ENCODE measurements at regions not wholly inside any gene's neighbourhood (a gene's known extent, or its start where the extent isn't known, plus 50 kb on each side); places are given as distances from the start of the nearest gene placed in this dataset.
"Not testable (repeated sequence)": the region's sequence is repeated elsewhere in the genome, so short reads cannot be mapped to it uniquely, and the experiment has no call there.

DNA sequence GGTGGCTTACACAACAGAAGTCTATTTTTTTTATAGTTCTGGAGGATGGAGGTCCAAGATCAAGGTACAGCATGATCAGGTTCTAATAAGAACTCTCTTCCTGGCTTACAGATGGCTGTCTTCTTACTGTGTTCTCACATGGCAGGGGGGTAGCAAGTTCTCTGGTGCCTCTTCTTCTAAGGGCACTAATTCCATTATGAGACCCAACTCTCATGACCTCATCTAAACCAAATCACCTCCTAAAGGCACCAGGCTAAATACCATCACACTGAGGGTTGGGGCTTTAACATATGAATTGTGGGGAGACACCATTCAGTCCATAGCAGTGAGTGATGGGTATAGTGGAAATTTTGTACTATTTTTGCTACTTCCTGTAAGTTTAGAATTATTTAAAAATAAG lies 75.2 kb upstream of the SLC4A7 start:
- DNase-seq (ENCODE audit: low read depth), result no peak

DNA sequence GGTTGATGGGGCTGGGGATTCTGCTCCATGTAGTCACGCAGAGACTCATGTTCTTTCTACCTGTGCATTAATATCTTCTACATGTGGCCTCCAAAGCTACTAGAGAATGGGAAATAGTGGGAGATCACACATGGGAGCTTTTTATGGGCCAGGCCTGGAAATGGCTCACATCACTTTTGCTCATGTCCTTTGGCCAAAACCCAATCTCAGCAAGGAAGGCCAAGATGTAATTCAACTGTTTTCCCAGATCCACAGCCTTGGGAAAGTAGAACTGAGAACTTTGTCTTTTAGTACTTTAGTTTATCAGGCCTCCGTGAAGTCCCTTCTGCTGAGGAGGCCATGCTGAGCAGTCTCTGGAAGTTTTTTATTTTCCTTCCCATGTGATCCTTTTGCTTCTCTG lies 73.2 kb upstream of the SLC4A7 start:
- DNase-seq (ENCODE audit: low read depth), result no peak

DNA sequence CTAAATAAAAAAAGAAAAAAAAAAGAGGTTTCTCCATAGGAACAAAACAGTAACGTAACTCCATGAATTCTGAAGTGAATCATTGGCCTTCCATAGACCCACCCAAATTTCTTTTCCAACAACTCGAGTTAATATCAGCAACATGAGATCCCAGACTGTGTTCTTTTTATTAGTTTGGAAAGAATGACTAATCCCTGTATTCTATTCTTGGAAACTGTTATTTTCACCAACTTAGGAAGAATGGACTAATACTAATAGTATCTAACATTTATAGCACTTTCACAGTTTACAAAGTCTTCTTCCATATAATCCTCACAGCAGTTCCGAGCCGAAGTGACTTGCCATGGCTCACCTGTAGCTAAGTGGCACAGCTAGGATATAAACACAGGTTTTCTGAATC lies 72.7 kb upstream of the SLC4A7 start:
- no peak for DNase-seq (ENCODE audit: low read depth)

DNA sequence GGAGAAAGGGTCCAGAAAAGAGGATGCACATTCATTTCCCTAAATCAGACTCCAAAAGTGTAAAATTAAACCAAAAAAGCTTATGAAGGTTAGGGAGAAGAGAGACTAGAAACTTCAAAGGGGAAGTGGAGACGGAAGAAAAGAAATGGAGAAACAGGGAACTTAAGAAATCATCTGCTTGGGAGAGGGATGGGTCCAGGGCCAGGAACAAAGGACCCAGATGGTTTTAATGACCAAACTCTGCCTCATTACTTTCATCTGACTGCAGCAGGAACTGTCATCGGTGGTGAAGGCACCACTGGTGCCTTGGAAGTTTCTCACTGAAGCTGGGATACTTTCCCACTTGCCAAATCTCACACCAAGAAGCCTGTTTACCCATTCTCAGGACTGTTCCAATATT lies 70.5 kb upstream of the SLC4A7 start:
- no peak for DNase-seq (ENCODE audit: low read depth)

DNA sequence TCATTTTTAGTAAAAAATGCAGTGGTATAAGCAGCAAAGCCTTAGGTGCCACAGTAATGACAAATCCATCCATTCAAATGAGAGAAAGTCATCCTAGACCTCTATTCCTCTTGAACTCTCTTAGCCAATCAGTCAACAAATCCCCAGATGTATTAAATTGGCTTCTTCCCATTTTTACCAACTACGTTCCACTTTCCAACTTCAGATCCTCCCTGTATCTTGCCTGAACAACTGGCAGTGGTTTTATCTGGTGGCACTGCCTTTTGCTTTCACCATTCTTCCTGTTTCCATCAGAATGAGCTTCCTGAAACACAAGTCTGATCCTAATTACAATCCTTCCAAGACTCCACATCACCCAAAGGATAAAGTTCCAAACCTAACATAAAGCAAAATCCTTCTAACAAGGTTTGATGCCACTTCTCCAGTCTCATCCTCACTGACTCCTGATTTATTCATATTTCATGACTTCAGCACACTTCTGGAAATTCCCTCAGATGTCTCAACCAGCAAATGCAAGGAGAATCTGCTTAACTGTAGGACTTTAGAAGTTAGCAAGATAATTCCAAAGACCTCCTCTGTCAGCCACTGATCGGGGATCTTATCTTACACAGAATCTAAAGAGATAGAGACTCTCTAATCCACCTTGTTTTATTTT lies 69.8 kb upstream of the SLC4A7 start:
- DNase-seq (ENCODE audit: low read depth), result no peak

DNA sequence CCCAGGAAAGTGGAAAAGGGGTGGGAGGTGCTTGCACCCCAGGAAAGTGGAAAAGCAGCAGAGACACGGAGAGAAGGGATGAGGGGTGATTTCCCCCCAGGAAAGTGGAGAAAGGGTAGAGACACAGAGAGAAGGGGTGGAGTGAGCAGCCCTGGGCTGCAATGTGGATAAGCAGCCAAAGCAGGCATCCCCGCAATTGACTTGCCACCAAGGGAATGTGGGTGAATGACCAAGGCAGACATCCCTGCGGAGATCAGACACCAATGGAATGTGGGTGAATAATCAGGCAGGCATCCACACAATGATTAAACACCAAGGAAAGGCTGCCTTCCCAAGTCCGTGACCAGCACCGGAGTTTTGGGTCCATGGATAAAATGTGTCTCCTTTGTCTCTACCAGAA lies 68.5 kb upstream of the SLC4A7 start:
- DNase-seq (ENCODE audit: low read depth), result peak; percentile 77

DNA sequence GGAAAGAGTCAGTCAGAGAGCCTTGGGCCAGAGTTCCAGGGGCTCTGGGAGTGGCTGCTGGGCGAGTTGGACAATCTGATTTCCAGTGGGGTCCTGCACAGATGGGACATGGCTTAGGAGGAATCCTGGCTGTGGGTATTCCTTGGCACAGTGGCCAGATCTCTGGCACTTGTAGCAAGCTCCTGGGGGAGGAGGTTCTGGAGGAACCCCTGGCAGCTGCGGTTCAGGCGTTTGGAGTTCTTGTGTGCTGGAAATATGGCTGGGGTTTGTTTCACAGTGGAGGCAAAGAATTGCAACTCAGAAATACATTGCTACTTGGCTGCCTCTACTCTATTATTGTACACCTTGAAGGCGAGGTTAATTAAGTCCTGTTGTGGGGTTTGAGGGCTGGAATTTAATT lies 67.2 kb upstream of the SLC4A7 start:
- DNase-seq (ENCODE audit: low read depth), result not testable (repeated sequence)

DNA sequence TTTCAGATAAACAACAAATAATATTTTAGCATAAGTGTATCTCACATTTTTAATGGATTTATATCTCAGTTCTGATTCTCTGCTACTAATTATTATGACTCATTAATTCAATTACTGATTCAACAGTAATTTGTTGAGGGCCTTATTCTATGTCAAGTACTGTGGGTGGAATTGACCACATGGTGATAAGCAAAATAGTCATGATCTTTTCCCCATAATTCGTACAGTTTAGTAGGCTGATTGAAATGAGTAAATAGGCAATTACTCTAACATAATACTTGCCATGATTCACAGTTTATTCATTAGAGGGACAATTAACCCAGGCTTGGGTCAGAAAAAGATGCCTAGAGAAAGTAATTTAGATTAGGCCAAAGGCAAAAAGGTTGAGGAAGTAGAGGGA lies 60.9 kb upstream of the SLC4A7 start:
- peak; percentile 49 for DNase-seq (ENCODE audit: low read depth)

DNA sequence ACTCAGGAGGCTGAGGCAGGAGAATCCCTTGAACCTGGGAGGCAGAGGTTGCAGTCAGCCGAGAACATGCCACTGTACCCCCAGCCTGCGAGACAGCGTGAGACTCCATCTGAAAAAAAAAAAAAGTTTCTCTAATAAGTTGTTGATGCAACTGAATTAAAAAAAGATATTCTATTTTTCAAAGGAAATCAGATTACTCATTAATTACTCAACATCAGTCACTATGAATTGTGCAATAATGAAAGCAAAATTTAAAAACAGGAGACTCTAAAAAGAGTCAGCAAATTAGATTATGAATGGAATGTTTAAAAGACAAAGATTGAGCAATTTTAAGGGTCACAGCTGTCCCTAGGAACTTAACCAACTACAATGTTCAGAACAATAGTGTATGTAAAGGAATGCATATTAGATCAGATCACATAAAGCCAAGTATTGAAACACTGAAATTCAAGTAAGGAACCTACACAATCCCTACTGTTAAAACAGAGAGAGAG lies 60.2 kb upstream of the SLC4A7 start:
- DNase-seq (ENCODE audit: low read depth), result peak; percentile 42

DNA sequence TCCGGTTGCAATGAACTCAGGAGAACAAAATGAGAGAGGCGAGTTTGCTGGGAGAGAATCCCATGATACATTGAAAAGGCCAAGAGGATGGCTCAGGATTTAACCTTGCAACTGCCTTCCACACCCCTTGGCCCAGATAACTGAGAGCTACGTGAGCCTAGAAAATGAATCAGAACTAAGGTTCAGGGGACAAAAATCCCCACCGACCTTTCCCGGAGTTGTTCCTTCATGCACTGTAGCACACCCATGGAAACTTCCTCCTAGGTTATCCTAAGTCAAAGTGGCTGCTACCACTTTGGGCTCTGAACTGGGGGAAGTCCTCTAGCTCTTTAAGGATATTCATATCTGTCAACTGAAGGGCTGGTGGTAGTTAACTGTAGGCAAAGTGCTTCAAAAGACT lies 58.3 kb upstream of the SLC4A7 start:
- DNase-seq (ENCODE audit: low read depth), result no peak

DNA sequence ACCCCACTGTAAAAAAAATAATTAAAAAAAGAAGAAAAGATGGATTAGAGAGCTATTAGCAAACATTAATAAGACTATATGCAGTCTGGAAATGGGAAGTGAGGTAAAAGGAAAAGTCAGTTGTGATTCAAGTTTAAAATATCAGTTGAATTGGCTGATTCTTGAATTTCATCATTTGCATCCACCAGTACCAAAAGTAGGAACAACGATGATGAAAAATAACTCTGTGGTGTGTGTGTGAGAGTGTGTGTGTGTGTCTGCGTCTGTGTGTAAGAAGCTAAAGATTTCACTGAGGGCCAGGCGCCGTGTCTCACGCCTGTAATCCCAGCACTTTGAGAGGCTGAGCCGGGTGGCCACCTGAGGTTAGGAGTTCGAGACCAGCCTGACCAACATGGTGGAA lies 56.0 kb upstream of the SLC4A7 start:
- DNase-seq (ENCODE audit: low read depth), result no peak

DNA sequence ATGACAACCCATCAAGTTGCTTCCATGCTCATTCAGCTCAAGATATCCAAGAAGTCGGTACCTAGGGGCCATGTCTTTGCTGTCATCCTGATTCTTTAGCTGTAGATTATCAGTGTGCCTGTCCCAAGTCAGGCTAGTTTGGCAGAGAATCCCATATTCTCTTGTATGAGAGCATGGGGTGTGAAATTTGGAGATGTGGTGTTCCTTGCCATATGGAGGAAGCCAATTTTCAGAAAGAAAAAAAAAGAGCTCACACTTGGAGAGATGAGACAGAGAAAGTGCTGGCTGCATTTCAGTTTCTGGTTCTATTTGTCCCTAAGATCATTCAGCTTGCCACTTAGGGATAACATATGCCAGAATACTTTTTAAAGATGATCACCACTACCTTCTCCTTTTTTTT lies 52.3 kb upstream of the SLC4A7 start:
- no peak for DNase-seq (ENCODE audit: low read depth)

DNA sequence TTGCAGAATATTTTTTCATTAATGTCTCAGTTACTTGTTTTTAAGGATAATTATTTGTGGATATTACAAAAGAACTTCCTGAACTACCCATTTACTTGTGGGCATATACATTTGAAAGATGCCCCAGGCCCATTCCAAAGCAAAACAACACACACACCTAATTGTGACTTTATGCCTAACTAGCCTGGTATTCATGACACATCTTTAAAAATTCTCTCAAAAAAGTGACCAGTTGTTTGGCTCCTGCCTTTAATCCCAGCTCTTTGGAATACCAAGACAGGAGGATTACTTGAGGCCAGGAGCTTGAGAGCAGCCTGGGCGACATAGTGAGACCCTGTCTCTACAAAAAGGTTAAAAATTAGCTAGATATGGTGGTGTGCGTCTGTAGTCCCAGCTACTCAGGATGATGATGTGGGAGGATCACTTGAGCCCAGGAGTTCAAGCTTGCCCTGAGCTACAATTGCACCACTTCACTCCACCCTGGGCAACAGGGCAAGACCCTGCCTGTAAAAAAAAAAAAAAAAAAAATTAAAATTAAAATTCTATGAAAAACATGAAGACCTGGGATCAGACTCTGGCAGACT lies 51.7 kb upstream of the SLC4A7 start:
- DNase-seq (ENCODE audit: low read depth), result no peak

DNA sequence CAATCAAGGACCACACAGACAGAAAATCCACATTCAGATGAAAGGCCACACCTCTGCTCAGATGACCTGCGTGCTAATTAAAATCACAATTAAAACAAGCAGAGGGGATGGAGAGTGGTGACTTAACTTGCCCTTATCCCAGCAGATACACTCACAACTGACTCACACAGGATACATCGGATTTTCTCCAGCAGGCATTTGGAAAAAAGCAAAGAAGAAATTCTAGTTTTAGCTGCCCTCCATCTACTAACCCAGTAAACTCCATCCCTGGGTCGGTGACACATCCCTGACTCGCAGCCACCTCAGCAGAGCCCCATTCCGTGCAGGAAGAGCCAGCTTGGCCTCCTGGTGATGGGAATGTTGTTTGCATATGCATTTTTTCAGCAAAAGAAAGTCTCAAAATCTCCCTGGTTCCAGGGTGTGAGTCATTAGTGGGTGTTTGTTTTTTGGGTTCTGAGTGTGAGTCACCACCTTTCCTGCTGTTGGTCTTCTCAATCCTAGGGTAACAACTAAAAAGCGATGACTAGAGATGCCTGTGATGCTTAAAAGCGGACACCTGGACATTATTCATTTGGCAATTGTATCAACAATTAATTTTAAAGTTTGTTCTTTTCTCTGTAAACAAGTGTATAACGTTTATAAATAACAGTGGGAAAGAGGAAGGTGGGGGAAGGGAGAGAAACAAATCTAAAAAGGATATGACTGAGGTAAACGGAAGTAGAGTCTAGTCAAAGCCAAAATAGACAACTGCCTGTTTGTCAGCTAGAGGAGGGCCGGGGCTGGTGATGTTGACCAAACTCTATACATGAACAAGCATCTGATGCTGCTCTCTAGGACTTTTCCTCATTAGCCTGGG lies 49.8 kb upstream of the SLC4A7 start:
- DNase-seq (ENCODE audit: low read depth), result peak; percentile 90

All from amniotic epithelial cell (primary cell).